ENCODE measurements at regions not wholly inside any gene's neighbourhood (a gene's known extent, or its start where the extent isn't known, plus 50 kb on each side); places are given as distances from the start of the nearest gene placed in this dataset.

- TF ChIP-seq JUN (CRISPR knock-in tag; IDR thresholded peaks at IDR 0.05) (no peak), KLF16 (CRISPR knock-in tag; IDR thresholded peaks at IDR 0.05) (no peak)
These were observed 322.8 kb upstream of the DIAPH2 start (continued) for GRCh38 chrX:96361844-96362243.

DNA sequence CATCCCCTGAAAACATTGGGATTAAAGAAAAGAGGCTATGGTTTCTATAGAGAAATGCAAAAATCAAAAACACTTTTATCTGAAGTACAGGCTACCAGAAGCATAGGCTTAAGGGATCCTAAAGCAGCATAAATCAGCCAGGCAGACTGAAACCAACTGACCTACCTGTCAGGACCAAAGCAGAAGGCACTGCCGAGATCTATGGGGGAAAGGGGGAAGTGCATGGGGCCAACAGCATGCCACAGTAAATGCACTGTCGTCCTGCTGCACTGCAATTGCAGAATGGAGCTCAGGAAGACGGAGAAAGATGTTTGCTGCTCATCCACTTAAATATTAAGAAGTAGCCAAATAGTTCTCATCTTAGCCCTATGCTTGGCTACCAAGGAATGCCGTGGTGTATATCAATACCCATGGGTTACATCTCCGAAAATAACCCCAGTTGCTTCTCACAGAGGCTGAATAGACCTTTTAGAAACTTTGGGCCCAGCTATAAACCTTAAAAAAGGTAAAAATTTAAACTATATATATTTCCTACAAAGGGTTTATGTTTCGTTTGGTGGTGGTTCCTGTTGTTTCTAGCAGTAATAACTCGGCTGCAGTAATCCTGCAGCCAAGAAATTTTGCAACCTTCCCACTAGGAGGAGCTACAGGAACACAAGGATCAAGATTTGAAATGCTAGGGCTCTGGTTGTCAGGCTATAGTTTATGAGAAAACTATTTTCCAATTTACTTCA, 312.2 kb upstream of the DIAPH2 start:
- Histone ChIP-seq H3K36me3 (replicated peaks in 1 of 2; ENCODE audit: control insufficient read depth in 1 of 2, insufficient read depth in 2 of 2, low read length in 2 of 2) (no peaks in the 10 kb centered on the region), H3K27ac (ENCODE audit: extremely low read length, insufficient read depth, low read length) (no peak overlapping the region), H4K20me1 (ENCODE audit: insufficient read depth, low read length) (no peaks in the 10 kb centered on the region), H3K9me3 (ENCODE audit: low read length) (no peaks in the 10 kb centered on the region), H3K9ac (ENCODE audit: insufficient read depth, low read depth, low read length) (no peak overlapping the region), H3K27me3 (ENCODE audit: control insufficient read depth in 1 of 2, insufficient read depth in 2 of 2, low read length in 2 of 2) (no peaks in the 10 kb centered on the region), H3K4me1 (ENCODE audit: insufficient read depth, low read length) (no peaks in the 10 kb centered on the region), H3K79me2 (ENCODE audit: insufficient read depth, low read length) (no peaks in the 10 kb centered on the region), H2AFZ (ENCODE audit: low read length) (no peak overlapping the region), H3K4me3 (replicated peaks in 1 of 3; ENCODE audit: insufficient read depth in 1 of 3, low read depth in 2 of 3, low read length in 3 of 3) (no peak overlapping the region), H3K4me2 (ENCODE audit: low read depth, low read length) (no peak overlapping the region)
- peak; percentile 62 for ATAC-seq
- ChIA-PET CTCF (ENCODE audit: low intra/inter-chr PET ratio, low total read pairs) (no interaction called here), POLR2A (no interaction called here)
- peak; percentile 68 for FAIRE-seq
- no TSS peak for BruUV-seq (replicated peaks)
- 17% methylated on average over 7 of the region's 7 CpGs for WGBS (ENCODE audit: low lambda C conversion rate)
- in situ Hi-C loops (cut with HindIII; ENCODE audit: extremely low pct_ligation_motif_present, low pct_unique_long_range_greater_than_20kb): no loop called here
- intact Hi-C loops (cut with micrococcal nuclease; ENCODE audit: unreplicated experiment): loop anchor here (2.0 kb wide), 2 partner anchors 200 to 398 kb away; no protein-coding TSS in a partner anchor
- peak; percentile 27 for DNase-seq (ENCODE audit: low spot score)
- TF ChIP-seq ARNT (IDR thresholded peaks at IDR 0.05) (no peak), SRSF9 (IDR thresholded peaks at IDR 0.05; ENCODE audit: borderline replicate concordance, insufficient read depth, low read depth, low read length, poor library complexity, severe bottlenecking) (no peak), RXRA (CRISPR knock-in tag; IDR thresholded peaks at IDR 0.05) (no peak), SRSF1 (optimal IDR thresholded peaks at IDR 0.05; ENCODE audit: low read depth, low read length) (no peak), BCL6 (CRISPR knock-in tag; IDR thresholded peaks at IDR 0.05) (no peak), CTCF (CRISPR knock-in tag; IDR thresholded peaks at IDR 0.05) (peak; percentile 56), MEIS2 (CRISPR knock-in tag; IDR thresholded peaks at IDR 0.05) (no peak), TRAFD1 (CRISPR knock-in tag; IDR thresholded peaks at IDR 0.05; ENCODE audit: borderline replicate concordance) (no peak), ZNF878 (CRISPR knock-in tag; IDR thresholded peaks at IDR 0.05) (no peak), SRF (IDR thresholded peaks at IDR 0.05; ENCODE audit: low read depth, low read length) (no peak), FOXP1 (IDR thresholded peaks at IDR 0.05) (no peak), FOXP1 (CRISPR knock-in tag; IDR thresholded peaks at IDR 0.05) (no peak), PCBP1 (IDR thresholded peaks at IDR 0.05; ENCODE audit: borderline replicate concordance, low read depth, low read length) (no peak), STAG1 (CRISPR knock-in tag; IDR thresholded peaks at IDR 0.05) (peak; percentile 65), CHCHD3 (CRISPR knock-in tag; IDR thresholded peaks at IDR 0.05) (no peak), ZNF101 (CRISPR knock-in tag; IDR thresholded peaks at IDR 0.05; ENCODE audit: borderline replicate concordance, low read depth) (no peak), SMC3 (IDR thresholded peaks at IDR 0.05; ENCODE audit: low read length) (peak; percentile 36; the same call in 1 of the 2 replicates), GATA4 (IDR thresholded peaks at IDR 0.05; ENCODE audit: borderline replicate concordance, low read depth) (no peak)
- TF ChIP-seq, protein P1, sequence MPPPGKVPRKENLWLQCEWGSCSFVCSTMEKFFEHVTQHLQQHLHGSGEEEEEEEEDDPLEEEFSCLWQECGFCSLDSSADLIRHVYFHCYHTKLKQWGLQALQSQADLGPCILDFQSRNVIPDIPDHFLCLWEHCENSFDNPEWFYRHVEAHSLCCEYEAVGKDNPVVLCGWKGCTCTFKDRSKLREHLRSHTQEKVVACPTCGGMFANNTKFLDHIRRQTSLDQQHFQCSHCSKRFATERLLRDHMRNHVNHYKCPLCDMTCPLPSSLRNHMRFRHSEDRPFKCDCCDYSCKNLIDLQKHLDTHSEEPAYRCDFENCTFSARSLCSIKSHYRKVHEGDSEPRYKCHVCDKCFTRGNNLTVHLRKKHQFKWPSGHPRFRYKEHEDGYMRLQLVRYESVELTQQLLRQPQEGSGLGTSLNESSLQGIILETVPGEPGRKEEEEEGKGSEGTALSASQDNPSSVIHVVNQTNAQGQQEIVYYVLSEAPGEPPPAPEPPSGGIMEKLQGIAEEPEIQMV (CRISPR knock-in tag; IDR thresholded peaks at IDR 0.05; ENCODE audit: low read depth): no peak
